ENCODE measurements at regions not wholly inside any gene's neighbourhood (a gene's known extent, or its start where the extent isn't known, plus 50 kb on each side); places are given as distances from the start of the nearest gene placed in this dataset.

GRCh38 chr4:13056630-13057189 lies 427.4 kb downstream of the RAB28 start:
- no peak for TF ChIP-seq FOXP2 (optimal IDR thresholded peaks at IDR 0.05; ENCODE audit: borderline replicate concordance, extremely low read depth, extremely low read length, insufficient read depth)
- no peak for TF ChIP-seq TAF1 (IDR thresholded peaks at IDR 0.05; ENCODE audit: borderline replicate concordance, insufficient read depth, low read length)
- no peak for TF ChIP-seq POLR2AphosphoS5 (IDR thresholded peaks at IDR 0.05; ENCODE audit: low read depth, low read length)
- no peak for TF ChIP-seq SIN3A (IDR thresholded peaks at IDR 0.05; ENCODE audit: borderline replicate concordance, insufficient read depth, low read length)
- no peak for TF ChIP-seq REST (IDR thresholded peaks at IDR 0.05; ENCODE audit: insufficient read depth in 1 of 2, low read depth in 2 of 2, low read length in 2 of 2)
